Endothelial cell of umbilical vein (primary cell): ENCODE measurements at regions not wholly inside any gene's neighbourhood (a gene's known extent, or its start where the extent isn't known, plus 50 kb on each side); places are given as distances from the start of the nearest gene placed in this dataset.

Experiments used
- BruUV-seq: library from RNA; stranded (reverse); fragments of 400-500 nt; replicated peaks from 2 replicates; lab custom pipeline; 2021; lab: Mats Ljungman, UMichigan
- CTCF ChIA-PET: fragments of 300-600, 350-600 bp; sonication (Branson Sonifier 250); formaldehyde crosslinking; loops from one replicate; lab custom pipeline; 2021; ENCODE audit warnings: antibody characterized with exemption, inconsistent platforms; lab: Charles Lee
- POLR2A ChIA-PET: fragments of 300-600, 350-600 bp; sonication (Branson Sonifier 250); formaldehyde crosslinking; loops from one replicate; lab custom pipeline; 2021; ENCODE audit warnings: antibody characterized with exemption, inconsistent platforms; lab: Charles Lee
- DNase-seq: peaks from one replicate; pipeline ENCODE4 v3.0.0-alpha.2; 2011; ENCODE audit warnings: low read depth, low spot score
- FAIRE-seq: peaks from 2 replicates; lab custom pipeline; 2011; peaks lifted over from hg19 to GRCh38; lab: Jason Lieb, UNC
- H2AFZ ChIP-seq: 2 replicates; pipeline ENCODE4 v1.6.0; 2012; ENCODE audit warnings: low read depth, low read length, control low read depth, inconsistent platforms
- H3K27ac ChIP-seq: 2 replicates; pipeline ENCODE4 v1.5.1; 2011; ENCODE audit warnings: low read depth, mild to moderate bottlenecking, control low read depth, low read length, moderate library complexity; ENCODE audit not compliant: insufficient read depth
- H3K27me3 ChIP-seq, 2 experiments: 2 replicates each; pipeline versions ENCODE4 v1.6.0 to v1.6.1; 2011; ENCODE audit warnings: low read length in 2 of 2, mixed read lengths in 1 of 2; ENCODE audit not compliant: control insufficient read depth in 2 of 2, insufficient read depth in 2 of 2
- H3K36me3 ChIP-seq, 2 experiments: 2 replicates in 1 of 2; 3 replicates in 1 of 2; pipeline ENCODE4 v1.5.1; 2011; ENCODE audit warnings: low read length in 2 of 2, mild to moderate bottlenecking in 1 of 2, moderate library complexity in 1 of 2; ENCODE audit not compliant: control insufficient read depth in 2 of 2, insufficient read depth in 2 of 2; ENCODE audit errors: extremely low read depth in 1 of 2
- H3K4me1 ChIP-seq: 3 replicates; pipeline ENCODE4 v1.5.1; 2011; ENCODE audit warnings: mild to moderate bottlenecking, low read length; ENCODE audit not compliant: control insufficient read depth, insufficient read depth; ENCODE audit errors: extremely low read depth
- H3K4me2 ChIP-seq: 2 replicates; pipeline ENCODE4 v1.6.1; 2011; ENCODE audit warnings: low read length, control low read depth, mixed read lengths; ENCODE audit not compliant: insufficient read depth
- H3K4me3 ChIP-seq, 3 experiments: fragments of 200-600 bp in 1 of 3; sonication (generic), shearing (Covaris generic) in 1 of 3; replicated peaks in 1 of 3; 2 replicates each; pipeline ENCODE4 v1.5.1; 2011 to 2016; ENCODE audit warnings: control low read depth in 3 of 3, low read length in 3 of 3, mild to moderate bottlenecking in 2 of 3, inconsistent platforms in 1 of 3, low read depth in 1 of 3, moderate library complexity in 1 of 3; ENCODE audit not compliant: insufficient read depth in 1 of 3
- H3K79me2 ChIP-seq: 2 replicates; pipeline ENCODE4 v1.6.0; 2012; ENCODE audit warnings: low read length, inconsistent platforms; ENCODE audit not compliant: control insufficient read depth, insufficient read depth
- H3K9ac ChIP-seq: replicated peaks from 2 replicates; pipeline ENCODE3; 2011; ENCODE audit warnings: low read length, control low read depth; ENCODE audit not compliant: insufficient read depth; ENCODE audit errors: extremely low read depth
- H3K9me1 ChIP-seq: replicated peaks from 3 replicates; pipeline ENCODE4 v1.6.0; 2011; ENCODE audit warnings: mild to moderate bottlenecking, low read length; ENCODE audit not compliant: control insufficient read depth, insufficient read depth; ENCODE audit errors: extremely low read depth
- H3K9me3 ChIP-seq: replicated peaks from 2 replicates; pipeline ENCODE4 v1.5.1; 2012; ENCODE audit warnings: low read length, inconsistent platforms; ENCODE audit not compliant: control insufficient read depth, insufficient read depth
- H4K20me1 ChIP-seq: replicated peaks from 2 replicates; pipeline ENCODE3; 2011; ENCODE audit warnings: mild to moderate bottlenecking, low read length; ENCODE audit not compliant: control insufficient read depth, insufficient read depth; ENCODE audit errors: extremely low read depth
- EZH2 ChIP-seq: IDR thresholded peaks from 2 replicates; pipeline ENCODE4 v1.6.1; 2012; ENCODE audit warnings: borderline replicate concordance, low read depth, mild to moderate bottlenecking, moderate library complexity, low read length, inconsistent platforms; ENCODE audit not compliant: severe bottlenecking
- FOS ChIP-seq: IDR thresholded peaks from 2 replicates; pipeline ENCODE4 v1.6.1; 2011; ENCODE audit warnings: mild to moderate bottlenecking, low read length, moderate library complexity, borderline replicate concordance; ENCODE audit not compliant: insufficient read depth
- GATA2 ChIP-seq: IDR thresholded peaks from 2 replicates; pipeline ENCODE4 v1.7.0; 2011; ENCODE audit warnings: low read depth, mild to moderate bottlenecking, moderate library complexity, mixed read lengths, low read length; ENCODE audit not compliant: insufficient read length, insufficient read depth
- JUN ChIP-seq: IDR thresholded peaks from 2 replicates; pipeline ENCODE4 v1.6.1; 2011; ENCODE audit warnings: borderline replicate concordance, low read depth; ENCODE audit not compliant: insufficient read length, insufficient read depth
- MYC ChIP-seq: IDR thresholded peaks from one replicate; pipeline ENCODE4 v1.6.1; 2011; ENCODE audit warnings: mild to moderate bottlenecking, low read depth, low read length
- POLR2A ChIP-seq: IDR thresholded peaks from 2 replicates; pipeline ENCODE4 v1.6.1; 2012; ENCODE audit warnings: low read depth, mild to moderate bottlenecking, control low read depth, low read length
- POLR2AphosphoS5 ChIP-seq: IDR thresholded peaks from 2 replicates; pipeline ENCODE4 v1.6.1; 2012; ENCODE audit warnings: low read depth, mild to moderate bottlenecking, control low read depth, low read length, moderate library complexity; ENCODE audit not compliant: insufficient read depth
- dilution Hi-C: fragments of 300-500 bp; cut with MboI; formaldehyde crosslinking; loops from one replicate; pipeline ENCODE4 v1.15.0; 2019; ENCODE audit warnings: low sequenced_read_pairs; ENCODE audit not compliant: extremely low pct_ligation_motif_present
- intact Hi-C: fragments of 100-400 bp; cut with micrococcal nuclease; formaldehyde crosslinking; loops from one replicate; pipeline ENCODE4 v1.10.0; 2022
- TF ChIP-seq, protein P1 (sequence below): IDR thresholded peaks from 2 replicates; pipeline ENCODE4 v1.6.1; 2011; ENCODE audit not compliant: insufficient read depth, insufficient read length
- TF ChIP-seq, protein P2 (sequence below), 2 donors: IDR thresholded peaks; 1 replicate in 1 of 2; 2 replicates in 1 of 2; pipeline ENCODE4 v1.5.1; 2011; ENCODE audit warnings: low read length in 2 of 2, mild to moderate bottlenecking in 2 of 2, moderate library complexity in 2 of 2, control low read depth in 1 of 2, inconsistent platforms in 1 of 2, low read depth in 1 of 2; ENCODE audit not compliant: insufficient read depth in 1 of 2; ENCODE audit errors: extremely low read depth in 1 of 2

DNA sequence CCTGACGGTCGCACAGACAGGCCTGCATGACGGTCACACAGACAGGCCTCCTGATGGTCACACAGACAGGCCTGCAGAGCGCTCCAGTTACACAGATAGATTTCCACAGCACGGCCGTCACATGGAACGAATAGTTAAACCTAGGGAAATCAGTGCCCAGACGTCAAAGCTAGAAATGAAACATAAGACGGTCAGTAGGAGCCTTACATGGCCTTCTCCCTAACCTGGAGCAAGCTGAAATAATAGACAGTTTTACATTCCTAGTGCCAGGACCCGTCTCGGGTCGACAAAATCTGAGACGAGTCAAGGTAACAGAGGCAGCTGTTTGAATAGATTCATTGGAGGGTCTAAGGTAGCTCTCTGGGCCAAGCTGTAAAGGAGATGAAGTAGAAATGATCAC is 126.9 kb downstream of the MTNR1A start:
- DNase-seq, result no peak
- intact Hi-C loops (no loop called here), dilution Hi-C loops (no loop called here)
- no peaks in the 10 kb centered on the region for H3K36me3 ChIP-seq
- no peak overlapping the region for H3K4me3 ChIP-seq
- FAIRE-seq, result no peak
- H3K4me2 ChIP-seq, result no peak overlapping the region
- no peaks in the 10 kb centered on the region for H3K27me3 ChIP-seq
- H3K4me1 ChIP-seq, result no peaks in the 10 kb centered on the region
- no peak overlapping the region for H2AFZ ChIP-seq
- H3K9me3 ChIP-seq, result peaks cover 3% of the 10 kb centered on the region
- no peak overlapping the region for H3K9ac ChIP-seq
- H3K79me2 ChIP-seq, result no peaks in the 10 kb centered on the region
- H3K9me1 ChIP-seq, result no peaks in the 10 kb centered on the region
- H3K27ac ChIP-seq, result no peak overlapping the region
- POLR2A ChIA-PET, result no interaction called here
- TF ChIP-seq FOS (no peak), POLR2A (no peak), POLR2AphosphoS5 (no peak), GATA2 (no peak), EZH2 (no peak), JUN (no peak), MYC (no peak)
- TF ChIP-seq, protein P1, sequence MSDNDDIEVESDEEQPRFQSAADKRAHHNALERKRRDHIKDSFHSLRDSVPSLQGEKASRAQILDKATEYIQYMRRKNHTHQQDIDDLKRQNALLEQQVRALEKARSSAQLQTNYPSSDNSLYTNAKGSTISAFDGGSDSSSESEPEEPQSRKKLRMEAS, result no peak
- TF ChIP-seq, protein P2, sequence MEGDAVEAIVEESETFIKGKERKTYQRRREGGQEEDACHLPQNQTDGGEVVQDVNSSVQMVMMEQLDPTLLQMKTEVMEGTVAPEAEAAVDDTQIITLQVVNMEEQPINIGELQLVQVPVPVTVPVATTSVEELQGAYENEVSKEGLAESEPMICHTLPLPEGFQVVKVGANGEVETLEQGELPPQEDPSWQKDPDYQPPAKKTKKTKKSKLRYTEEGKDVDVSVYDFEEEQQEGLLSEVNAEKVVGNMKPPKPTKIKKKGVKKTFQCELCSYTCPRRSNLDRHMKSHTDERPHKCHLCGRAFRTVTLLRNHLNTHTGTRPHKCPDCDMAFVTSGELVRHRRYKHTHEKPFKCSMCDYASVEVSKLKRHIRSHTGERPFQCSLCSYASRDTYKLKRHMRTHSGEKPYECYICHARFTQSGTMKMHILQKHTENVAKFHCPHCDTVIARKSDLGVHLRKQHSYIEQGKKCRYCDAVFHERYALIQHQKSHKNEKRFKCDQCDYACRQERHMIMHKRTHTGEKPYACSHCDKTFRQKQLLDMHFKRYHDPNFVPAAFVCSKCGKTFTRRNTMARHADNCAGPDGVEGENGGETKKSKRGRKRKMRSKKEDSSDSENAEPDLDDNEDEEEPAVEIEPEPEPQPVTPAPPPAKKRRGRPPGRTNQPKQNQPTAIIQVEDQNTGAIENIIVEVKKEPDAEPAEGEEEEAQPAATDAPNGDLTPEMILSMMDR (IDR thresholded peaks at IDR 0.05; ENCODE audit: extremely low read depth in 1 of 2, insufficient read depth in 1 of 2, low read depth in 1 of 2, low read length in 2 of 2), result no peak
- BruUV-seq, result no TSS peak
- no peaks in the 10 kb centered on the region for H4K20me1 ChIP-seq
- CTCF ChIA-PET, result no interaction called here
